ENCODE measurements at regions not wholly inside any gene's neighbourhood (a gene's known extent, or its start where the extent isn't known, plus 50 kb on each side); places are given as distances from the start of the nearest gene placed in this dataset.

GRCh38 chr10:6813306-6813705 lies 233.2 kb upstream of the PRKCQ start:
- no peak for DNase-seq (ENCODE audit: low read depth, low spot score)
- Histone ChIP-seq H3K4me1 (ENCODE audit: control insufficient read depth, extremely low read depth, insufficient read depth, low read length) (no peaks in the 10 kb centered on the region), H3K27ac (ENCODE audit: insufficient read depth, low read depth, low read length) (no peak overlapping the region), H2AFZ (ENCODE audit: low read depth, low read length) (no peak overlapping the region), H3K9me3 (replicated peaks; ENCODE audit: control insufficient read depth, insufficient read depth, low read length) (no peaks in the 10 kb centered on the region), H3K9me1 (replicated peaks; ENCODE audit: control insufficient read depth, extremely low read depth, insufficient read depth, low read length) (no peaks in the 10 kb centered on the region), H3K36me3 (ENCODE audit: control insufficient read depth in 2 of 2, extremely low read depth in 1 of 2, insufficient read depth in 2 of 2, low read length in 2 of 2) (no peaks in the 10 kb centered on the region), H3K4me3 (replicated peaks in 1 of 3; ENCODE audit: insufficient read depth in 1 of 3, low read depth in 1 of 3, low read length in 3 of 3) (no peak overlapping the region), H3K79me2 (ENCODE audit: control insufficient read depth, insufficient read depth, low read length) (no peaks in the 10 kb centered on the region), H3K27me3 (ENCODE audit: control insufficient read depth in 2 of 2, insufficient read depth in 2 of 2, low read length in 2 of 2) (no peaks in the 10 kb centered on the region), H3K9ac (replicated peaks; ENCODE audit: extremely low read depth, insufficient read depth, low read length) (no peak overlapping the region), H3K4me2 (ENCODE audit: insufficient read depth, low read length) (no peak overlapping the region), H4K20me1 (replicated peaks; ENCODE audit: control insufficient read depth, extremely low read depth, insufficient read depth, low read length) (no peaks in the 10 kb centered on the region)
- FAIRE-seq = no peak
- POLR2A ChIA-PET = no interaction called here
- intact Hi-C loops (cut with micrococcal nuclease) = no loop called here
- no TSS peak for BruUV-seq (replicated peaks)
- CTCF ChIA-PET = interaction anchor here (0.6 kb wide), 1 partner anchor 19 kb away, joined by 3 read pairs; no protein-coding TSS in a partner anchor
- no peak for TF ChIP-seq POLR2AphosphoS5 (IDR thresholded peaks at IDR 0.05; ENCODE audit: insufficient read depth, low read depth, low read length)
- no peak for TF ChIP-seq MAX (IDR thresholded peaks at IDR 0.05; ENCODE audit: insufficient read depth, insufficient read length)
- TF ChIP-seq CTCF (IDR thresholded peaks at IDR 0.05; ENCODE audit: extremely low read depth in 1 of 2, insufficient read depth in 1 of 2, low read depth in 1 of 2, low read length in 2 of 2) = no peak
- no peak for TF ChIP-seq GATA2 (IDR thresholded peaks at IDR 0.05; ENCODE audit: insufficient read depth, insufficient read length, low read depth, low read length)
- no peak for TF ChIP-seq EZH2 (IDR thresholded peaks at IDR 0.05; ENCODE audit: borderline replicate concordance, low read depth, low read length, severe bottlenecking)
- TF ChIP-seq FOS (IDR thresholded peaks at IDR 0.05; ENCODE audit: borderline replicate concordance, insufficient read depth, low read length) = no peak
- TF ChIP-seq JUN (IDR thresholded peaks at IDR 0.05; ENCODE audit: borderline replicate concordance, insufficient read depth, insufficient read length, low read depth) = no peak
- TF ChIP-seq MYC (IDR thresholded peaks at IDR 0.05; ENCODE audit: low read depth, low read length) = no peak
- no peak for TF ChIP-seq POLR2A (IDR thresholded peaks at IDR 0.05; ENCODE audit: low read depth, low read length)
- dilution Hi-C loops (cut with MboI; ENCODE audit: extremely low pct_ligation_motif_present, low sequenced_read_pairs) = no loop called here
